ENCODE measurements at regions not wholly inside any gene's neighbourhood (a gene's known extent, or its start where the extent isn't known, plus 50 kb on each side); places are given as distances from the start of the nearest gene placed in this dataset.

DNA sequence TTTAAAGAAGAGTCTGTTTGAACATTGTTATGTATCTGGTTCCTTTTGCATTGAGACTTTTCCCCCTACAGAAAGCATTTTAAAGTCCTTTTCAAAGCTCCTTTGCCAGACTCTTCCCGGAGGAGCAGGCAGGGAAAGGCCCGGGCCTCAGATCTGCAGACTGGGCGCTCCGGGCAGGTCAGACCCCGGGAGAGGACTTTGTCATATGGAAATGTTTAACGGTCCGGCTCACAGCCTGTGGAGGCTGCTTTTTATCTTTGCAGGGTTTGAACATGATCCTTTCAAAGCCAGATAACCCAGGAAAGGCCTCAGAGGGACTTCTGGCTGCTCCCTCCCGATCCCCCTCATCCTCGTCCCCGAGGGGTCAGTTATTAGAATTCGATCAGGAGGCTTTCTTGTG lies 82.1 kb upstream of the IRX2 start:
- TF ChIP-seq, protein P1, sequence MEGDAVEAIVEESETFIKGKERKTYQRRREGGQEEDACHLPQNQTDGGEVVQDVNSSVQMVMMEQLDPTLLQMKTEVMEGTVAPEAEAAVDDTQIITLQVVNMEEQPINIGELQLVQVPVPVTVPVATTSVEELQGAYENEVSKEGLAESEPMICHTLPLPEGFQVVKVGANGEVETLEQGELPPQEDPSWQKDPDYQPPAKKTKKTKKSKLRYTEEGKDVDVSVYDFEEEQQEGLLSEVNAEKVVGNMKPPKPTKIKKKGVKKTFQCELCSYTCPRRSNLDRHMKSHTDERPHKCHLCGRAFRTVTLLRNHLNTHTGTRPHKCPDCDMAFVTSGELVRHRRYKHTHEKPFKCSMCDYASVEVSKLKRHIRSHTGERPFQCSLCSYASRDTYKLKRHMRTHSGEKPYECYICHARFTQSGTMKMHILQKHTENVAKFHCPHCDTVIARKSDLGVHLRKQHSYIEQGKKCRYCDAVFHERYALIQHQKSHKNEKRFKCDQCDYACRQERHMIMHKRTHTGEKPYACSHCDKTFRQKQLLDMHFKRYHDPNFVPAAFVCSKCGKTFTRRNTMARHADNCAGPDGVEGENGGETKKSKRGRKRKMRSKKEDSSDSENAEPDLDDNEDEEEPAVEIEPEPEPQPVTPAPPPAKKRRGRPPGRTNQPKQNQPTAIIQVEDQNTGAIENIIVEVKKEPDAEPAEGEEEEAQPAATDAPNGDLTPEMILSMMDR (IDR thresholded peaks at IDR 0.05) = no peak
- no peak for TF ChIP-seq POLR2A (IDR thresholded peaks at IDR 0.05)

All from lower leg skin (tissue), 3 donors.